ENCODE measurements at regions not wholly inside any gene's neighbourhood (a gene's known extent, or its start where the extent isn't known, plus 50 kb on each side); places are given as distances from the start of the nearest gene placed in this dataset.
"Not testable (repeated sequence)": the region's sequence is repeated elsewhere in the genome, so short reads cannot be mapped to it uniquely, and the experiment has no call there.

DNA sequence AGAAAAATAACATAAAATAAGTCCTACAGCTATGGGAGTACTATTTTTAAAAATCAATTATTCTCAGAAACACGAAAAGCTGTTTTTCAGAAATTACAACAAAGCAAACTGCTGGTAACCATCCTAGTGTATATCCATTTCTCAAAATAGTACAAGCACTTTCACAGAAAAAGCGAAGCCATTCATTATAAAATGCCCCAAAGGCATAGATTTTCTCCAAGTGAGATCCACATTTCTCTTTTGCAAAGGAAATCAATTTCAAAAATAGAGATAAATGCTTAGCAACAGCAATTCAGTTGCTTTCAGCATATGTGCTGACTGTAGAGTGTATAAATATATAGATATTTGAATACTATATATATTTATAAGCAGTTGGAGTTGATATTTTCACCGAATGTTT lies 1266.3 kb downstream of the SI start:
- DNase-seq (ENCODE audit: low spot score): no peak

DNA sequence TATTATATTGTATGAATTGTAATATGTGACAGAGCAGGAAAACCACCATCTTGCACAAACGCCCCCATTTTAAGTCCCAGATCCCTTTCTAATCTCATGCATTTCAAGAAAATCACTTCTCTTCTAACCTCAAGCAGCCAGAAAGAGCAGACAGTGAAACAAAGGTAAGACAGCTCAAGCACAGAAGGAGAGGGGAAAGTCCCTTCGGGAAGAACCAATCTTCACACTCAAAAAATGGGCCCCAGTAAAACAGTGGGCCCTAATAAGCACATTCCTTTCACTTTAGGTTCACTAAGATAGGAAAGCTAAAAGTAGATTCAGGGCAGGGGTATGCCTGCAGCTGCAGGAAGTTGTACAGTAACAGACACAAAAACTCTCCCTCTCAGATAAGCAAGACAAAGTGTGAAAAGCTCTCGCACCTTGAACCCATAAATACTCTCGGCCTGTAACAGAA lies 1268.7 kb downstream of the SI start:
- DNase-seq (ENCODE audit: low spot score): no peak

DNA sequence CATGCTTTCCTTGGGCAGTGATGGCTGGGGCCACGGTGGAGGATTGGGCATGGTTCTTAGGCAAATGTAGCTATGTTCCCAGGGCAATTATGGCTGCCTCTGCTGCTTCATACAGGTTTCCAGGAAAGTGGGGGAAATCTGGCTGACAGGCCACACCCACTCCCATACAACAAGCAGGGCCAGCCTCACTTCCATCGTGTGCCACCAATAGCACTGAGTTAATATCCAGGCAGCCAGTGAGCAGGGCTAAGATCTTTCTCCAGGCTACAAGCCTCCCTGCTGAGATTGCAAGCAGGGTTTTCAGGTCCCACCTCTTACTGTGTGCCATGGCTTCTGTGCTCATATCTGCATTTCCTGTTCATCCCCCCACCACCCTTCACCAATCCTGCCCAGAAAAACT lies 1291.9 kb downstream of the SI start:
- DNase-seq (ENCODE audit: low spot score): no peak

DNA sequence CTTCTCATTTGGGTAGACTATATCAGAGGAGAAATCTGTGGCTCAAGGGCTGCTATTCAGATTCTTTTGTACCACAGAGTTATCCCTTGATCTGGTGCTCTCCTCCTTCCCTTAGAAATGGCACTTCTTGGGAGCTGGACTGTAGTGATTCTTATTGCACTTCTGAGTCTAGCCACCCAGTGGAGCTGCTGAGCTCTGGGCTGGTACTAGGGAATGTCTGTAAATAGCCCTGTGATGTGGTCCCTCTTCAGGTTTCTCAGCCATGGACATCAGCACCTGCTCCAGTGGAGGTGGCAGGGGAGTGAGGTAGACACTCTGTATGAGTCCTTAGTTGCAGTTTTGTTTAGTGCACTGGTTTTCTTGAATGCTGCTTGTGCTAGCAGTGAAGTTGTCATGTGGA lies 1292.6 kb downstream of the SI start:
- DNase-seq (ENCODE audit: low spot score): no peak

DNA sequence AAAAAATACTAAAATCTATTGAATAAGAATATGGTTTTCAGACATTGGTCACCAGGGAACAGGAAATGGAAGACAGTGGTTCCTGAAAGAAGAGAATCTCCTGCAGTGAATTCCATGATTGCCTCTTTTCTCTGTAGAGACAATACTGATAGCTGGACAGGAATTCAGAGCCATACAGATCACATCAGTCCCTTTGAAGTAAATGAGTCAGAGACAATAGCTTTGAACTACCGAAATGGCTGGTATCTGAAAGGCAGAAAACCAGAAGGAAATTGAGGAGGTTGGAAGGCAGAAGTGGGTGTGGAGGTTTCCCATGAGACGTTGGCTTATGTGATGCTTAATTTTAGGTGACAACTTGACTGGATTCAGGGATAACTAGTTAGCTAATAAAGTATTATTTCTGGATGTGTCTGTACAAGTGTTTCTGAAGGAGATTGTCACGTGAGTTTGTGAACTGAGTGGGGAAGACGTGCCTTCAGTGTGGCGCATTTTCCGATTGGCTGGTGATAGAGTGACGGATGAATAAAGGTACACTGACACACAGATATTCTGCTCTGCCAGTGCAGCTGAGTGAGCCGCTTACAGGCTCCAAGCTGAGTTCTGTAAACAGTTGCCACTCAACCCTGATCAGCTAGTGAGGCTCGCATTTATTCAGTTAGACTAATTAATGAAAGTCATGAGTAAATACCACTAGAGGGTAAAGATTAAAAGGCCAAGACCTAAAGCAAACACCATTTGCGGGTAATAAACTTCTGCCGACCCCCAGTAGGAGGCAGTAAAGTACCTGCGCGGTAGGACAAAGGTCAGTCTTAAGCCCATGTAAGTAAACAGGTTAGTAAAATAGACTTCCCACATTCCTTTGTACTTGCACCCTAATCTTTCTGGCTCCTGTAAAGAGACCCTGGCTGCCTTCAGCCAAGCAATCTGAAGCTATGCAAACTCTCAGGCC lies 1298.6 kb downstream of the SI start:
- DNase-seq (ENCODE audit: low spot score): no peak

DNA sequence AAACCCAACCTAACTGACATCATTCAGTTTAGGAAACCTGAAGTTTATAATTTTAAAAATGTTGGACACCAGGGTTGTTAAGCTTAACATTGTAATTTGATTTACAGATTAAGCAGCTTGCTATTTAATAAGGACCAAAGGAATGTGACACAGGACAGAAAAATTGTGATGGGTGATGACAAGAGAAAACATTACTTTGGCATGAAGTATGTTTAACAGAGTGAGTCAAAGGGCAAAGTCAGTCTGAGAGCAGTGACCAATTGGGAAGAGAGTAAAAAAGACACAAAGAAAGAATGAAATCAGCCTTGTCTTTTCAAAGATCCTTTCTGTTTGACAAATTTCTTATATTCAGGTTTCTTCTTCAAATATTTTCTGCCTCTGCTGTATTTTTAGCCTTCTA lies 1301.6 kb downstream of the SI start:
- DNase-seq (ENCODE audit: low spot score): no peak

DNA sequence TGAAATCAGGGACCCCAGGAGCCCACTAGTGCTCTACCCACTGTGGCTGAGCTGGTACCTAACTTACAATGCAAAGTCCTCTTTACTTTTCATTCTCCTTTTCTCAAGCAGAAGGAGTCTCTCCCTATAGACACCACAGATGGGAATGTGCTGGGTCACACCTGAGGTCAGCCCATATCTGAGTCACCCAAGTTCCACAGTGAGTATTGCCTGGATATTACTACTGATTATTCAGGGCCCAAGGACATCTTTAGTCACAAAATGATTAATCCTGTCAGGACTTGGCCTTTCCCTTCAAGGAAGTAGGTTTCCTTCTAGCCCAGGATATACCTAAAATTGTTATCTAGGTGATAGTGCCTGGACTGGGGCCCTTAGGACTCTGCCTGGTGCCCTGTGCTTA lies 1305.2 kb downstream of the SI start:
- no peak for DNase-seq (ENCODE audit: low spot score)

DNA sequence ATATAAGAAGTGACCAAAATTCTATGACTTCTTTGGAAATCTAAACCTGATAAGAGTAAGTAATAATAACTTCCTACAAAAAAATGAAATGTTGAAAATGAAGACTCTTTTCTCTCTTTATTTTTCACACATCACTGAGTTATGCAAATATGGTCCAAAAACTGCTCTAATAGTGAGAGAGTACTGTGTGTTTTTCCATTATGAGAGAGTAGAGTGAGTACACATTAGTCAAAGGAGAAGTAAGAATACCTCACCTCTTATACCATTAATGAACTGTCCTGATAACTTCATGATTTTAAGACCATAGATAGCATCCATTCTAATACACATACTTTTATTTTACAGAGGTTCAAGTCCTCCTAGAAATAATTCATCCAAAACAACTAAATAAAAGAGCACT lies 1310.2 kb downstream of the SI start:
- no peak for DNase-seq (ENCODE audit: low spot score)

DNA sequence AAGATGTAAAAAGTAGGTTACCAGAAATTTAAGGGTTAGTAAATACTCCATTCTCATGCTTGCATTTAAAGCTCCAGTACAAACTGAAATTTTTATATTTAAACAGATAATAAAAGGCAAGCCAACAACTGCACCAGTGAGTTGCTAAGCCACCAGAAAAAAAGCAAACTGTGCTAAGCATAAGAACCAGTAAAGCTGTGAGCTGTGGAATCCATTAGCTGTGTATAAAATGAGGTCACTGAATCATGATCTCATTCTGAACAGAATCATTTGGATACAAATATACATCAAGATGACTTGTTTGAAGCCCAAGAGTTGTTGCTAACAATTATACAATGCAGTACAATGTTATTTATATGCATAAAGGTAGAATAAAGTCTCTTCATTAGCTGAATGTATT lies 1312.2 kb downstream of the SI start:
- DNase-seq (ENCODE audit: low spot score): no peak

DNA sequence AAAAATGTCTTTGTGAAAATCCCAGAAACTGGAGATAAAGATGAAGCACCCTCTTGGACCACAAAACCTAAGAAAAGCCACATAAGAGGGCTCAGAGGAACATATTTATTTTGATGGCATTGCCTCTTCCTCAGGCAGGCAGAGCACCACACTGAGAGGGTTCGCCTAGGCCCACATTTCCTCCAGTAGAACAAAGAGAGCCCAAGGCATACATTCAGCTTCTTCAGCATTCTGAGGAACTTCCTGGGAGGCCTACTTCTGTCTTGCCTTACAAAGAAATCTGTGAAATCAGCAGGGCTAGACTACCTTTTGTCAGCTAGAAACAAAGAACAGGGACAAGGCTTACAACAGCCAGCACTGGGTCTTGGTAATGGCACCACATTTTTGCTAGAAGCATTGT lies 1325.3 kb downstream of the SI start:
- DNase-seq (ENCODE audit: low spot score): no peak

DNA sequence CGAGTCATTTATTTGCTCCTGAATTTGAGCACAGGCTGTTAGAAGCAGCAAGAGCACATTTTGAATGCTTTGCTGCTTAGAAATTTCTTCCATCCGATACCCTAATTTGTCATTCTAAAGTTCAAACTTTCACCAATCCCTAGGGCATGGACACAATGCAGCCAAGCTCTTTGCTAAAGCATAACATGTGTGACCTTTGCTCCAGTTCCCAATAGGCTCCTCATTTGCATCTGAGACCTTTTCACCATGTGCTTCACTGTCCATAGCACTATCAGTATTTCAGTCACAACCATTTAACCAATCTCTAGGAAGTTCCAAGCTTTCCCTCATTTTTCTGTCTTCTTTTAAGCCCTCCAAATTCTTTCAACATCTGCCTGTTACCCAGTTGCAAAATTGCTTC lies 1333.1 kb downstream of the SI start:
- no peak for DNase-seq (ENCODE audit: low spot score)

DNA sequence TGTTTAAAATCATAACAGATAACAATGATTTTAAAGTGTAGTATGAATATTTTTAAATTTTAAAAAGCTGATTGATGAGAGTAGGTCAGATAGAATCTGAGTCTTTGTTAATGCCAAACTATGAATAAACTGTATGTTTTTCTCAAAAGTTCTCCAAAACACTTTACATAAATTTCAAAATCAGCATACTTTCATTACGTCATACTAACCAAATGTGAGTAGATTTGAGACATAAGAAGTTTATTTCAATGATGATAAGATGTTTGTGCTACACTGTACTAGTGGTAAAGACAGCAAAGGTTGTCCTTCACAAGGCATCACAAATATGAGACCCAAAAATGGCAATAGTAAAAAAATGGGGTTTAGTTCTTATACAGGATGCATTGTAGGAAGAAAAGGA lies 1342.9 kb downstream of the SI start:
- no peak for DNase-seq (ENCODE audit: low spot score)

DNA sequence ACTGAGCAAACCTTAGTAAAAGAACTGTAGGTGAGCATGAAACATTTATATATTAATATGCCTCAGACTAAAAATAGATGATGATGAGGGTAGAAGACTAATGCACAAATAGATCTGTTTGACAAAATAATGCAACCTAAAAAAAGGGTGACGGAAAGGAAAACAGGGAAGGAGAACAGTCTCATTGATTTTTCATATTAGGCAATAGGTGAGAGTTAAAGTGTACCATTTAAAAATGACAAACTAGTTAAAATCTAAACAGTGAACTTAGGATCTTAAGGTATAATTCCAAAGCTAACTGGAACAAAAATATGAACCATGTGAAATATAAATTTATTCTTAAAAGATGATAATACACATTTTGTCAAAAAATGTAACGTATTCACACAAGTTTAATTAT lies 1347.6 kb downstream of the SI start:
- no peak for DNase-seq (ENCODE audit: low spot score)

DNA sequence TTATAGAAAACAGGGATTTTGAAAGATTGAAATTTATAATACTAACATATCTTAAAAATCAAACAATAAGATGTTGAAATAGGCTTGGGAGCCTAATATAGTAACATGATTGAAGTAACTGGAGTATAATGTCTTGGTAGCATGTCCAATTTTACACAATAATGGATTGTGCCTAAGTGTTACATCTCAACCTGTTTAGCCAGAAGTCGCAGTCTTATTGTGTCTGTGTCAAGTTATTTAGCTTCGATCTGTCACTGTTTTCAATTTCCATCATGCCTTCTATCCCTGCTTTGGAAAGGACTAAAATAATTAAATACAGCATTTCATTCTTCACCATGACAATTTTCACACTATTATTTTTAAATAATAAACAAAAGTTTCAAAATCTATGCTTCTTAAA lies 1352.2 kb downstream of the SI start:
- no peak for DNase-seq (ENCODE audit: low spot score)

DNA sequence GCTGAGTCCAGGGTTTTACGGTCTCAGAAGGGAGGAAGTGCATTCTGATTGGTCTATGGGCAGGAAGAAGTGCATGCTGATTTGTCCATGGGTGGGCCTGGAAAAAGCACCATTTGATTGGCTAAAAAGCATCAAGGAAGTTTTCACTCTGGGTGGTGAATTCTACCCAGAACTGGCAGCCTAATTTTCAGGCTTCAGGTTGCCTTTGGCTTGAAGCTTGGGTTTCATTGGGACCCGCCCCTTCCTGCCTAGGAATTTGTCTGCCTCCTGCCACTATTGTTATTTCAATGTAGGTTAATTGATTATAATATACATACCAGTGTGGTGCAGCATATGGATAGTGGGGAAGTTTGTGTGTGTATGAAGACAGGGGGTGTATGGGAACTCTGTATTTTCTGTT lies 1355.9 kb downstream of the SI start:
- DNase-seq (ENCODE audit: low spot score): no peak

DNA sequence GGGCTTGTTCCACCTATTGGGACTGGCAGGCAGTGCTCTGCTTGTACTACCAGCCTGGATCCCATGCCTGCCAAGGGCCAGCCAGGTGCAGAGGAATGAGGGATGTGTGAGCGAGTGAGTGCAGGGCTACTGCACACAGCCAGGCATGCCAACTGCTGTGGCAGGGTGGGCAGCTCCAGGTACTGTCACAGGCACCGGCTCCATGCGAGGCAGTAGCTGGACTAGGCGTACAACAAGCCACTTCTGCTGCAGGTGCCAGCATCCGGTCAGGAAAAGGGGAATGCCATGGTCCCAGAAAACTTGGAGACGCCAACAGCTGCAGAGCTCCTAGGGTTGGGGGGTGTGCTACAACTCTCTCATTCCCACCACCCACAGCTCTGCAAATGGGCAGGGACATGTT lies 1356.7 kb downstream of the SI start:
- no peak for DNase-seq (ENCODE audit: low spot score)

DNA sequence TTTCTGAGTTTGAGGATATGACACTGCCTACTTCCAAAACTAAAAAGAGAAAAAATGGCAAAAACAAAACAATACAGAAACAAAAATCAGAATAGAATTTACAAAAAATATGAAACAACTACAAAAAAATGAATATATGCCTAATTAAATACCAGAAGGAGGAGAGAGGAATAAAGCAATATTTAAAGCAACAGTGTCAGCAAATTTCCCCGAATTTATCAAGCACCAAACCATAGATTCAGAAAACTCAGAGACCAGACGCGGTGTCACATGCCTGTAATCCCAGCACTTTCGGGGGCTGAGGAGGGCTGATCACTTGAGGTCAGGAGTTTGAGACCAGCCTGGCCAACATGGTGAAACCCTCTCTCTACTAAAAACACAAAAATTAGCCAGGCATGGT lies 1360.9 kb downstream of the SI start:
- DNase-seq (ENCODE audit: low spot score): no peak

DNA sequence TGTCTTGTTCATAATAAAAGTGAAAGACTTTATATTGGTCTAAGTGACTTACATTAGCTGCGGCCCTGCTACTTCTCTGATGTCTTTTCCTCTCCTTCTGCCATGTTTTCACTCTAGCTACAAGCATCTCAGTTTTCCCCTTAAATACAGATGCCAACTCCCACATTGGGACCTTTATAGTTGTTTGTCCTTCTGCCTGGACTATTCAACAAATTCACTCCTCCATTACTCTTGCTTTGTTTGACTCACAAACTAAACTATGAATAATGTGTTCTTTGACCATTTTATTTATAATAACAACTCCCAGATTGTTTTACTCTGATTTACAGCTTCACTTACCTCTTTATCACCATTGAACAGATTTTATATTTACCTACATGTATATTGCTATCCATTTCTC lies 1369.9 kb downstream of the SI start:
- DNase-seq (ENCODE audit: low spot score): no peak

DNA sequence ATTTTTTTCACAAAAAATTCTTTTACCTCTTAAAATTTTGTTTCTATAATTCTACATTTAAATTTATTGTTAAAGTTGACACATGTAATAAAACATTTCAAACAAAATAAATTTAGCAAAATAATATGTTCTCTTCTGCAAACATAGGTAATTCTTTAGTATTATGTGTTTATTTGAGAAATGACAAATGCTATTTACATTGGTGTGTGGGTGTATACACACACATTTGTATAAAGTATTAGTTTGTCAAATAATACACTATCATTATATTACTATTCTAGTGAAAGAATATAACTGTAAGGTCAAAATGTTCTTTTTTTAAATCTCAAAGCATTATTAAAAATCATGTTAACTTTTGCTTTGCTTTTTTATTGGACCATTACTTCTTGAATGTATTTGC lies 1370.6 kb downstream of the SI start:
- no peak for DNase-seq (ENCODE audit: low spot score)

DNA sequence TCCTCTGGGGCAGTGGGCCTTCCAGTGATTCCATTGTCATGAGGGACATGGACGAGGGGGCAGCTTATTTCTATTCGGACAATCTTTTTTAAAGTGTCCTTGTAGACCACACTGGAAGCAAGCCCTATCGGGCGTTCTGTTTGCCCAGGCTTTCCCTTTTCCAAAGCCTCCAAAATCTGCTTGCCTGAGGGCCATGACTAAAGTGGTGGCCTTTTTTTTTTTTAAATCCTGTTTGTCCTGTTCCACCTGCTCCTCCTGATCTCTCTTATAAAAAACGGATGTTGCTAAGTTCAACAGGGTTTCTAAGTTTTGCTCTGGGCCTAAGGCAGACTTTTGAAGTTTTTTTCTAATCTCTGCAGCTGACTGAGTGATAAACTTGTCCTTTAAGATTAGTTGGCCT lies 1380.1 kb downstream of the SI start:
- not testable (repeated sequence) for DNase-seq (ENCODE audit: low spot score)

DNA sequence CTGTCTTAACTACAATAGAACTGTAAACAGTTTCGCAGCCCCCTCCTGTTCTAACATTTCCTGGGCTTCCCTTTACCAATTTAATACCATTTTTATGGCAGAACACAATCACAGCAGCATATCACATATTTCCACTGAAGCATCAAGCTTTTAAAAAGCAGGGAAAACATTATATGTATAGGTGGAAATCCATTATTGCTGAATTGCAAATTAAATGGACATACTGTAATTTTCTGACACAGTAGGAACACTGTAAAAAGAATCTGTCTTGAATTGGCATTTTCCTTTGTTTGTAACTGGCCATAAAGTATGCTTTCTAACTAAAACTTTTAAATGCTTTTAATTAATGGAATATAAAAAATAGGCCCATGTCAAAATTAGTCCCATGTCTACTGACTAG lies 1385.8 kb downstream of the SI start:
- DNase-seq (ENCODE audit: low spot score): no peak

DNA sequence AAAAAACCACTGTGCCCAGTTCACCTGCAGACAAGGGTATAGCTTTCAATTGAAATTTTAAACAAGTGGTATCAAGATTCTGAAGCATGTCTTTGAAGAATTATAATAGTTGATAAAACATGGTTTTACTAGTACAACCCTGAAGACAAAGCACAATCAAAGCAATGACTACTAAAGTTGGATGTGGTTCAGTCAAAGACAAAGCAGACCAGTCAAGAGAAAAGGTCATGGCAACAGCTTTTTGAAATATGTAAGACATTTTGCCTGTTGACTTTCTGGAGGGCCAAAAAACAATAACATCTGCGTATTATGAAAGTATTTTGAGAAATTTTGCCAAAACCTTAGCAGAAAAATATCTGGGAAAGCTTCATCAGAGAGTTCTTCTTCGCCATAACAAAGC lies 1393.6 kb downstream of the SI start:
- DNase-seq (ENCODE audit: low spot score): no peak

DNA sequence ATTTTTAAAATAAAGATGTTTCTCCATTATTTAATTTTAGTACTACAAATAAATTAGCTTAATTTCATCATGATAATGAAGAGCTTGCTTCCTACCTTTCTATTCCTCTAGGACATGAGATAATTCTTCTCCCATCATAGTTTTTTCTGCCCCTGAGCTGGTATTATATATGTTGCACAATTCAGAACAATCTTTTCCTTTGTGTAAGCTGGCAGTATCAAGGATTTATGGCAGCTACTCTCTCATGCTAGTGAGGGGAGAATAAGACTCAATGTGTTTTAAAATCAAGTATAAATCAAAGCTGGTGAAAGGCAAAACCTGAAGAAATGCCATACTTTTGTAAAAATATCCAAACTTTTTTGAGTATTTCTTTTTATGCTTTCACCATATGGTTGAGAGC lies 1405.3 kb downstream of the SI start:
- DNase-seq (ENCODE audit: low spot score): no peak

DNA sequence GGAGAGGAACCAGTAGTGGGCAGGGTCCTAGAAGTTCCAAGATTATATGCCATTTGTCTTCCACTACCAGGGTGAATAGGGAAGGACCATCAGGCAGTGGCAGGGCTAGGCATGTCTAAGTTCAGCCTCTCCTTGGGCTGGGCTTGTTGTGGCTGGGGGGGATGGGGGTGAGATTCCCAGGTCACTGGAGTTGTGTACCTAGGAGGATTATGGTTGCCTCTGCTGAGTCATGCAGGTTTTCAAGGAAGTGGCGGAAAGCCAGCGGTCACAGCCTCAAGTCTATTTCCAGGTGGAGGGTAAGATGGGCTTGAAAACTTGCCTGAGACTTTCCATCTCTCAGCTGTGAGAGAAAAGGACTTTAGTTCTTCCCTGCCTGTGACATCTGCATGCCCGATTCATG lies 1407.1 kb downstream of the SI start:
- DNase-seq (ENCODE audit: low spot score): no peak

All from Ammon's horn (tissue), 1 donor.